ENCODE measurements at regions not wholly inside any gene's neighbourhood (a gene's known extent, or its start where the extent isn't known, plus 50 kb on each side); places are given as distances from the start of the nearest gene placed in this dataset.

GRCh38 chr14:87199381-87199780 is 793.6 kb downstream of the GALC start:
- WGBS, 2 donors = 70 to 82% methylated on average over 1 of the region's 1 CpG
- H3K27me3 ChIP-seq = no peaks in the 10 kb centered on the region
- H3K27ac ChIP-seq = no peak overlapping the region
- H3K9me3 ChIP-seq = no peaks in the 10 kb centered on the region
- DNase-seq = no peak
- intact Hi-C loops (cut with DNase I) = no loop called here
- no peak for TF ChIP-seq POLR2A (IDR thresholded peaks at IDR 0.05)
- no peak for TF ChIP-seq CTCF (IDR thresholded peaks at IDR 0.05)
- no peaks in the 10 kb centered on the region for H3K36me3 ChIP-seq
- no peaks in the 10 kb centered on the region for H3K4me1 ChIP-seq
- H3K4me3 ChIP-seq (replicated peaks in 1 of 3) = no peak overlapping the region

- H3K9me3 ChIP-seq = no peaks in the 10 kb centered on the region
- intact Hi-C loops (cut with DNase I) = no loop called here
- H3K4me3 ChIP-seq (replicated peaks in 1 of 3) = no peak overlapping the region
- no peaks in the 10 kb centered on the region for H3K36me3 ChIP-seq
- no peak overlapping the region for H3K27ac ChIP-seq
- TF ChIP-seq POLR2A (IDR thresholded peaks at IDR 0.05) = no peak
- TF ChIP-seq CTCF (IDR thresholded peaks at IDR 0.05) = no peak
- no peak for DNase-seq
- 72 to 76% methylated on average over 3 of the region's 3 CpGs for WGBS, 2 donors
- H3K27me3 ChIP-seq = no peaks in the 10 kb centered on the region
- no peaks in the 10 kb centered on the region for H3K4me1 ChIP-seq
These were observed 796.5 kb downstream of the GALC start for GRCh38 chr14:87196436-87196835.

GRCh38 chr14:87187786-87188185 is 805.2 kb downstream of the GALC start:
- Histone ChIP-seq H3K36me3 (no peaks in the 10 kb centered on the region), H3K27ac (no peak overlapping the region), H3K4me3 (replicated peaks in 1 of 3) (no peak overlapping the region), H3K4me1 (no peaks in the 10 kb centered on the region), H3K27me3 (no peaks in the 10 kb centered on the region), H3K9me3 (no peaks in the 10 kb centered on the region)
- intact Hi-C loops (cut with DNase I) = no loop called here
- TF ChIP-seq CTCF (IDR thresholded peaks at IDR 0.05) = no peak
- no peak for DNase-seq
- 62 to 75% methylated on average over 4 of the region's 4 CpGs for WGBS, 2 donors

- no peak for TF ChIP-seq POLR2A (IDR thresholded peaks at IDR 0.05)
- TF ChIP-seq CTCF (IDR thresholded peaks at IDR 0.05) = no peak
These were observed 806.2 kb downstream of the GALC start for GRCh38 chr14:87186737-87187136.

GRCh38 chr14:87185961-87186560 is 806.9 kb downstream of the GALC start:
- intact Hi-C loops (cut with DNase I) = no loop called here

More at GRCh38 chr14:87186737-87187136, 806.2 kb downstream of the GALC start:
- H3K36me3 ChIP-seq = no peaks in the 10 kb centered on the region
- DNase-seq = no peak
- no peaks in the 10 kb centered on the region for H3K9me3 ChIP-seq
- H3K27ac ChIP-seq = no peak overlapping the region
- no peak overlapping the region for H3K4me3 ChIP-seq (replicated peaks in 1 of 3)
- WGBS, 2 donors = 67 to 71% methylated on average over 5 of the region's 5 CpGs
- no peaks in the 10 kb centered on the region for H3K4me1 ChIP-seq
- H3K27me3 ChIP-seq = no peaks in the 10 kb centered on the region
- intact Hi-C loops (cut with DNase I) = no loop called here

More at GRCh38 chr14:87185961-87186560, 806.9 kb downstream of the GALC start:
- H3K9me3 ChIP-seq = no peaks in the 10 kb centered on the region
- H3K27ac ChIP-seq = no peak overlapping the region
- DNase-seq = no peak
- no peaks in the 10 kb centered on the region for H3K4me1 ChIP-seq
- no peaks in the 10 kb centered on the region for H3K36me3 ChIP-seq
- 65 to 67% methylated on average over 10 of the region's 10 CpGs for WGBS, 2 donors
- H3K27me3 ChIP-seq = no peaks in the 10 kb centered on the region
- H3K4me3 ChIP-seq (replicated peaks in 1 of 3) = no peak overlapping the region
- TF ChIP-seq POLR2A (IDR thresholded peaks at IDR 0.05) (no peak), CTCF (IDR thresholded peaks at IDR 0.05) (no peak)

Data from thyroid gland (tissue), 4 donors.